Tibial nerve (tissue), 4 donors: ENCODE measurements at regions not wholly inside any gene's neighbourhood (a gene's known extent, or its start where the extent isn't known, plus 50 kb on each side); places are given as distances from the start of the nearest gene placed in this dataset.

Experiments used
- DNase-seq, 2 donors: peaks; one replicate each; pipeline ENCODE4 v3.0.0-alpha.2; 2019; ENCODE audit warnings: low spot score in 2 of 2
- H3K27ac ChIP-seq, 4 donors: fragments of 200-600 bp; sonication (generic) in 3 of 4; one replicate each; pipeline ENCODE4 v1.5.1; 2017 to 2019; ENCODE audit warnings: mild to moderate bottlenecking in 1 of 4
- H3K27me3 ChIP-seq, 2 donors: fragments of 200-600 bp; sonication (generic) in 1 of 2; one replicate each; pipeline versions ENCODE4 v1.5.1 to v1.6.0; 2017 to 2019
- H3K36me3 ChIP-seq, 3 donors: fragments of 200-600 bp; sonication (generic); one replicate each; pipeline ENCODE4 v1.5.1; 2018 to 2019
- H3K4me1 ChIP-seq, 4 donors: fragments of 200-600 bp; sonication (generic) in 3 of 4; one replicate each; pipeline ENCODE4 v1.5.1; 2017 to 2019
- H3K4me3 ChIP-seq, 4 donors: fragments of 200-600 bp; sonication (generic) in 3 of 4; one replicate each; pipeline ENCODE4 v1.5.1; 2017 to 2019; ENCODE audit warnings: mild to moderate bottlenecking in 1 of 4, moderate library complexity in 1 of 4
- H3K9me3 ChIP-seq, 4 donors: fragments of 200-600 bp; sonication (generic) in 3 of 4; one replicate each; pipeline ENCODE4 v1.5.1; 2017 to 2019
- EP300 ChIP-seq, 2 donors: sonication (generic); formaldehyde crosslinking; IDR thresholded peaks; one replicate each; pipeline ENCODE4 v1.6.1; 2017; ENCODE audit warnings: antibody characterized with exemption in 2 of 2, mild to moderate bottlenecking in 1 of 2
- POLR2A ChIP-seq, 2 donors: fragments of 450-650 bp; IDR thresholded peaks; one replicate each; pipeline ENCODE4 v1.6.1; 2017; ENCODE audit warnings: antibody characterized with exemption in 2 of 2, mild to moderate bottlenecking in 2 of 2, moderate library complexity in 2 of 2
- WGBS, 2 donors: methylation state at CpG; one replicate each; pipeline ENCODE4 v1.1.5; 2018; 5-methylcytosine and 5-hydroxymethylcytosine counted together
- TF ChIP-seq, protein P1 (sequence below), 5 experiments: fragments of 200-600 bp in 3 of 5; fragments of 450-650 bp in 2 of 5; sonication (generic) in 3 of 5; IDR thresholded peaks; one replicate each; pipeline ENCODE4 v1.5.1; 2016 to 2019; ENCODE audit warnings: antibody characterized with exemption in 5 of 5, mild to moderate bottlenecking in 3 of 5, moderate library complexity in 2 of 5

GRCh38 chr10:10680496-10680895 is 337.2 kb upstream of the CELF2 start:
- no peaks in the 10 kb centered on the region for H3K36me3 ChIP-seq
- no peaks in the 10 kb centered on the region for H3K27me3 ChIP-seq
- no peak overlapping the region for H3K4me3 ChIP-seq
- H3K4me1 ChIP-seq, result peaks cover 0 to 7% (median 0%) of the 10 kb centered on the region in 4 donors
- no peak for DNase-seq
- TF ChIP-seq, protein P1, sequence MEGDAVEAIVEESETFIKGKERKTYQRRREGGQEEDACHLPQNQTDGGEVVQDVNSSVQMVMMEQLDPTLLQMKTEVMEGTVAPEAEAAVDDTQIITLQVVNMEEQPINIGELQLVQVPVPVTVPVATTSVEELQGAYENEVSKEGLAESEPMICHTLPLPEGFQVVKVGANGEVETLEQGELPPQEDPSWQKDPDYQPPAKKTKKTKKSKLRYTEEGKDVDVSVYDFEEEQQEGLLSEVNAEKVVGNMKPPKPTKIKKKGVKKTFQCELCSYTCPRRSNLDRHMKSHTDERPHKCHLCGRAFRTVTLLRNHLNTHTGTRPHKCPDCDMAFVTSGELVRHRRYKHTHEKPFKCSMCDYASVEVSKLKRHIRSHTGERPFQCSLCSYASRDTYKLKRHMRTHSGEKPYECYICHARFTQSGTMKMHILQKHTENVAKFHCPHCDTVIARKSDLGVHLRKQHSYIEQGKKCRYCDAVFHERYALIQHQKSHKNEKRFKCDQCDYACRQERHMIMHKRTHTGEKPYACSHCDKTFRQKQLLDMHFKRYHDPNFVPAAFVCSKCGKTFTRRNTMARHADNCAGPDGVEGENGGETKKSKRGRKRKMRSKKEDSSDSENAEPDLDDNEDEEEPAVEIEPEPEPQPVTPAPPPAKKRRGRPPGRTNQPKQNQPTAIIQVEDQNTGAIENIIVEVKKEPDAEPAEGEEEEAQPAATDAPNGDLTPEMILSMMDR (IDR thresholded peaks at IDR 0.05), result no peak
- no peak for TF ChIP-seq EP300 (IDR thresholded peaks at IDR 0.05)
- TF ChIP-seq POLR2A (IDR thresholded peaks at IDR 0.05), result no peak
- H3K9me3 ChIP-seq, result no peaks in the 10 kb centered on the region
- WGBS, 2 donors, result 62 to 76% methylated on average over 5 of the region's 5 CpGs
- H3K27ac ChIP-seq, result no peak overlapping the region

GRCh38 chr10:10684972-10685371 is 332.7 kb upstream of the CELF2 start:
- TF ChIP-seq EP300 (IDR thresholded peaks at IDR 0.05), result no peak
- no peak for TF ChIP-seq POLR2A (IDR thresholded peaks at IDR 0.05)
- H3K27ac ChIP-seq, result no peak overlapping the region
- H3K27me3 ChIP-seq, result no peaks in the 10 kb centered on the region
- no peaks in the 10 kb centered on the region for H3K36me3 ChIP-seq
- DNase-seq, result no peak
- H3K4me1 ChIP-seq, result peaks cover 0 to 7% (median 0%) of the 10 kb centered on the region in 4 donors
- H3K4me3 ChIP-seq, result no peak overlapping the region
- WGBS, 2 donors, result 72 to 87% methylated on average over 4 of the region's 4 CpGs
- no peaks in the 10 kb centered on the region for H3K9me3 ChIP-seq

DNA sequence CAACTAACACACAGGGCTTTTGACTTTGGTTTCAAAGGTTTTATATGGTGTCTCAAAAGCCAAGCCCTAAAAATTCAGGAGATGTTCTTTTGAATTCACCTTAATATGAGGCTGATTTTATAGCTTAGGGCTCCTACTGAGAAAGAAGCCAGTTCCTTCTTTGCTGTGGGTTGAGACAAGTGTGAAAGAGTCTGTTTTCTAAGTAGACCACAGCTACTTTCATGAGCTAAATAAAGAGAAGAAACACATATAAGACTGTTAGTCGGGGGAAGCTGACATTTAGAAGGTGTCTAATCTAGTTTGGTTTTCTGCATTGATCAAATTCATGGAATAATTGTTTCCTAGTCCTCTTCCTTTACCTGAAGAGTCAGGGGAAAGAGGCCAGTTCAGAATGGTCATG is 332.1 kb upstream of the CELF2 start:
- Histone ChIP-seq H3K9me3 (no peaks in the 10 kb centered on the region), H3K36me3 (no peaks in the 10 kb centered on the region)

GRCh38 chr10:10687751-10688150 is 329.9 kb upstream of the CELF2 start:
- Histone ChIP-seq H3K4me3 (no peak overlapping the region), H3K4me1 (peaks cover 0 to 7% (median 0%) of the 10 kb centered on the region in 4 donors), H3K36me3 (no peaks in the 10 kb centered on the region), H3K27ac (no peak overlapping the region), H3K27me3 (no peaks in the 10 kb centered on the region), H3K9me3 (no peaks in the 10 kb centered on the region)
- DNase-seq, result no peak
- WGBS, 2 donors, result 42% methylated on average over 4 of the region's 4 CpGs
- no peak for TF ChIP-seq POLR2A (IDR thresholded peaks at IDR 0.05)
- TF ChIP-seq EP300 (IDR thresholded peaks at IDR 0.05), result no peak
- TF ChIP-seq, protein P1 (IDR thresholded peaks at IDR 0.05), result no peak

More for the DNA sequence above, 332.1 kb upstream of the CELF2 start:
- DNase-seq, result no peak
- peaks cover 0 to 7% (median 0%) of the 10 kb centered on the region in 4 donors for H3K4me1 ChIP-seq
- no peak for TF ChIP-seq EP300 (IDR thresholded peaks at IDR 0.05)
- TF ChIP-seq POLR2A (IDR thresholded peaks at IDR 0.05), result no peak
- TF ChIP-seq, protein P1 (IDR thresholded peaks at IDR 0.05), result no peak
- 75 to 84% methylated on average over 1 of the region's 1 CpG for WGBS, 2 donors
- H3K4me3 ChIP-seq, result no peak overlapping the region
- no peaks in the 10 kb centered on the region for H3K27me3 ChIP-seq
- no peak overlapping the region for H3K27ac ChIP-seq

GRCh38 chr10:10699427-10699826 is 318.2 kb upstream of the CELF2 start:
- 33 to 36% methylated on average over 3 of the region's 3 CpGs for WGBS, 2 donors
- H3K36me3 ChIP-seq, result no peaks in the 10 kb centered on the region
- H3K4me1 ChIP-seq, result no peaks in the 10 kb centered on the region
- no peak for DNase-seq
- TF ChIP-seq POLR2A (IDR thresholded peaks at IDR 0.05), result no peak
- TF ChIP-seq, protein P1 (IDR thresholded peaks at IDR 0.05), result no peak
- no peak for TF ChIP-seq EP300 (IDR thresholded peaks at IDR 0.05)
- H3K9me3 ChIP-seq, result no peaks in the 10 kb centered on the region
- no peak overlapping the region for H3K27ac ChIP-seq
- H3K27me3 ChIP-seq, result no peaks in the 10 kb centered on the region
- no peak overlapping the region for H3K4me3 ChIP-seq

DNA sequence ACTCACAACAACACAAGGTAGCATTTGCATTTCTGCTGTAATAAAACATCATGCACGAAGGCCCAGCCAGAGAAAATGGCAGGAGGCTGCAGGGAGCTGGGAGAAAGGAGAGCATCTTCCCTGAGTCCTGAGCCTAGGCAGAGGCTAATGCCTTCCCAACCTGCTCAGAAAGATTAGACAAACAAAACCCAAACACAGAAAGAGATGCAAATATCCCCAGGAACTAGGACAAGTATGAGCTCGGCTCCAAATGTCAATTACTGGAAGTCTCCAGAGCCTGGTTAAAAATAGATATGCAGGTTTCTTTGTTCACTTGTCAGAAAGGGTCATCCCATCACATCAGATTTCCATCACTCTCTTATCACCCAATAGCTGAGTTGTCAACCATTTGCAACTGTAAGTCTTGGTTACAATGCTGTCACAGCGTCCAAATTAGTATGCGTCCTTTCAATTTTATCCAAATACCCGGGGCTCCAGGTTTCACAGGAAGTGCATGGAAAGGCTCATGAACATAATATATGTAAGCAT is 316.5 kb upstream of the CELF2 start:
- Histone ChIP-seq H3K4me1 (no peaks in the 10 kb centered on the region), H3K9me3 (no peaks in the 10 kb centered on the region), H3K27ac (no peak overlapping the region), H3K36me3 (no peaks in the 10 kb centered on the region), H3K4me3 (no peak overlapping the region), H3K27me3 (no peaks in the 10 kb centered on the region)
- DNase-seq, result no peak
- 80 to 85% methylated on average over 5 of the region's 5 CpGs for WGBS, 2 donors
- TF ChIP-seq POLR2A (IDR thresholded peaks at IDR 0.05) (no peak), EP300 (IDR thresholded peaks at IDR 0.05) (no peak)
- TF ChIP-seq, protein P1 (IDR thresholded peaks at IDR 0.05), result no peak
